SK-N-DZ (cell line): ENCODE measurements at regions not wholly inside any gene's neighbourhood (a gene's known extent, or its start where the extent isn't known, plus 50 kb on each side); places are given as distances from the start of the nearest gene placed in this dataset.
A peak's percentile ranks its signal among the peaks of the same experiment; 100 is the strongest.

Experiments used
- DNase-seq: peaks from one replicate; pipeline ENCODE4 v3.0.0-alpha.2; 2015; ENCODE audit warnings: low spot score

DNA sequence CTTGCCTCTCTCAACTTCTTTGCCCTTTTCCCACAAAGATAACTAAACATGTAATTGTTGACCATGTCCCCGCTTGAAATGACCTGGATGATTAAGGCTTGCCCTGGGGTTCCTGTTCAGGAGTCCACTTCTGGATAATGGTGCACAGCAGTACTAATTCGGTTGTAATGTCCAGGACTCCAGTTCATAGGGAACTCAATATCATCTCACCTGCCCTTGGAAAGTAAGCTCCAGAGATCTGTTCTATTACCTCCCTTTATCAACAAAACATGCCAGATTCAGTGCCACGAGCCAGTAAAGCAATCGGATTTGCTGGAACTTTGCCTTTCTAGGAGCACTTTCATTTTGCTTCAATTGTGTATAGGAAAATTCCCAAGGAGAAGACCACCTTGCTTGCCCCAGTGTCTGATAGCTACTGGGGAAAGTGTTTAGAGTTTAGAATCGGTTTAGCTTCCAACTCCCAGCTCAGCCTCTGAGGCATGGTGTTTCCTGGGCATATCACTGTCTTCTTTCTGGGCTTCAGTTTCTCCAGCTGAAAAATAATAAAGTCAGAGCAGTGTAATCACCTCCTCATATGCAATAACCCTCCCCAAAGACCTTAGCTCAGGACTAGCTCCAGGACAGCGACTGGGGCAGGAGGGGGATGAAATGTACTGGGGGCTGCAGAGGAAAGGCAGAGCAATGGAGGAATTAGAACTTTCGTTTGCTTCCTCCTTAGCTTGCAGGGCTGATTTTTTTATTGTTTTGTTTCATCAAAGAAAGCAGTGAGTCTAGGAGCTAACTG lies 162.6 kb upstream of the CYRIA start:
- no peak for DNase-seq

DNA sequence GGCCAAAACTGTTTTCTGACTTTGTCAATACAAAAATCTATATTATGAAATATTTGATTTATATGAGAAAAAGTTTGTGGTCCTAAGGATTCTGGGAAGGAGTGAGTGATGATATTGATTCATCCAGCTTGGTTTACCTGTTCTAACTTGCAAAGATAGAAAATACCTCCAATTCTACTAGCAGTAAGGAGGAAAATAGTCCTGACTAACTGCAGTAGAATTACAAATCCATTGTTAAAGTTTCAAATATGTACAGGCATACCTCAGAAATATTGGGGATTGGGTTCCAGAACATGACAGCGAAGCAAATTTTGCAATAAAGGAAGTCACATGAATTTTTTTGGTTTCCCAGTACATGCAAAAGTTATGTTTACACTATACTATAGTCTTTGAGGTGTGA lies 158.8 kb upstream of the CYRIA start:
- DNase-seq = no peak

DNA sequence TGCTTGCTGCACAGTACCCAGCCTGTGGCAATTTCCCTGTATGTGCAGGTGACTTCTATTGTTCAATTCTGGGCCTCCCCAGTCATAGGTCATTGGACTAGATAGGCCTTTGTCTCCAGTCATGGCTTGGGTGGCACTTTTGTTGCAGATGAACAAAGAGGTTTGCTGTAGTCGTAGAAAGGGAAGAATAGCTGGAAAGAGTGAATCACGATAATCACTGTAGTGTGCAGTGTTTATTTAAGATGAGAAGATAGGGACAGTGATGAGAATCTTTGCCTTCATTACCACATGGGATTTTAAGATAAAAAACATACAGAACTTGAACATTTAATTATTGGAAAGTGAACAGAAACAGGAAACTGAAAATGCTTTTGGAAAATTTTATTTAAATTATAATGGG lies 156.1 kb upstream of the CYRIA start:
- peak; percentile 14 for DNase-seq

DNA sequence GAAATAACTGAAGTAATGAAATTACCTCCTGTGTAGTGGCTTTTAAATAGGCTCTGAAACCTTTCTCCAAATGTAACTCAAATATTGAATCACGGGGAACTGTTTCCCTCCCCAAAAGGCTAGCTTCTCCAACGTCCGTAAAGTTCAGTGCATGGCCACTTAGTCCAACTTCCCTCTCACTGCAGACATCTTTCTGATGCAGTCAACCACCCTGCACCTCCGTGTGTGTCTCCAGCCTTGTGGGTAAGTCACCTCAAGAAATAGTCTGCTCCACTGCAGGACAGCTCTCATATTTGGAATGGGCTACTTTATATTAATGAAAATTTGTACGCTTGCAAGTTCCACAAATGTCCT lies 152.5 kb upstream of the CYRIA start:
- DNase-seq = no peak

DNA sequence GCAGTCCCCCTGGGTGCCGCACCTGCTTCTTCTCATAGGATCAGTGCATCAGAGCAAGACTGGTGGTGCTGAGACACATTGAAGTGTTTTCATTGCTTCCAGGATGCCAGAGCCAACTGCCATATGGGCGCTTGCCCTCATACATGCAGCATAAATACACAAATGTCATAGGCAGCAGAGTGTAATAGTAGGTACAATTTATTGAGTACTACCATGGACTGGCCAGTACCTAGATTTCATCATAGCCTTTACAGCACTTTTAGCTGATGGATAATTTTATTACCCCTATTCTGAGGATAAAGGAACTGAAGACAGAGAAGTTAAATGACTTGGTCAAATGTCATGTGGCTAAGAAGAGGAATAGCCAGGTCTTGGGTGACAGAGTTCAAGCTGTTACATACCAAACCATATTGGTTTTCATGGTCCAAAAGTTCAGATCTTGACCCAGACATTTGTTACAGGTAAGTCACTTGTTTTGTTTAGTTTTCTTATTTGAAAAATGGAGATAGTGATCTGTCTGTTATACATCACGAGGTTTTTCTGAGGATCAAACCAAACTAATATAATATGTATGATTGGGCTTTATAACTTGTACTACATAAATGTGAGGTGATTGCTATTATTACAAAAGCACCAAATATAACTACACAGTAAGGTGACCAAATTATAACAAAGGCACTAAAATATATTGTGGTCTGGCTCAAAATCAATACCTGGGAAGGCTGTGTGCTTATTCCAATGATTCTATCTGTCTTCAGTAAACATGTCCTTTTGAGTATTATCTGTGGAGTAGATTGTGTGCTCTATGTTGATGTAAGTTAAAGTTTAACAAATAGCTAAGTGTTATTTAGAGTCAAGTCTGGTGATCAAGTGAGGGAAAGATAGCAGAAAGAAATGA lies 151.9 kb upstream of the CYRIA start:
- no peak for DNase-seq

DNA sequence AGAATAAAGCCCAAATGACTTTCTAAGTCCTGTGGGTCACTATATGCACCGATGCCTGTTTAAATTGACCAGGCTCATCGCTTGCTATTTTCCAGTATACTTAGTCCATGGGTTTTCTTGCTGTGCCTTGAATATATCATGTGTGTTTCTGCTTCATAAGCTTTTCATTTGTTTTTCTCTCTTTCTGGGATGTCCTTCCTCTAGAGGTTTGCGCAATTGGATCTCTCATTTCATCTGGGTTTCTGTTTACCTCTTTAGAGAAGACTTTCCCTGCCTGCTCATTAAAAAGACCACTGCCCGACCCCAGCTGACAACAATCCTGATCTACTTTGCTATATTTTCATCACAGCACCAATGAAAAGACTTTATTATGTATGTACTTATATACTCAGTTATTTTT lies 150.9 kb upstream of the CYRIA start:
- no peak for DNase-seq

DNA sequence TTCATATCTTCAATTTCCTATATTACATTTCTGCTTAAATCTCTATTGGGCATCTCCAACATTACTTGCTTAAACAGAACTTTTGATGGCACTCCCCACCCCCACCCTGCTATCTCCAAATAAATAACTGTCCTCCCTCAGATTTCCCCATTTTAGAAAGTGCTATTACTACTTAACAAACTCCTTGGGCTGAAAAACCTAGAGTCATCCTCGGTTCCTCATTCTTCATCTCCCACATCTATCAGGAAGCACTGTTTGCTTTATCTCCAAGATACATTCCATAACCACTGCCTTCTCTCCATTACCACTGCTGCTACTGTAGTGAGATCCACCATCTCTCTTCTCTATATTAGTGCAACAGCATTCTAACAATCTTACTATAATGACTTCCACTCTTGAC lies 150.4 kb upstream of the CYRIA start:
- DNase-seq = no peak

DNA sequence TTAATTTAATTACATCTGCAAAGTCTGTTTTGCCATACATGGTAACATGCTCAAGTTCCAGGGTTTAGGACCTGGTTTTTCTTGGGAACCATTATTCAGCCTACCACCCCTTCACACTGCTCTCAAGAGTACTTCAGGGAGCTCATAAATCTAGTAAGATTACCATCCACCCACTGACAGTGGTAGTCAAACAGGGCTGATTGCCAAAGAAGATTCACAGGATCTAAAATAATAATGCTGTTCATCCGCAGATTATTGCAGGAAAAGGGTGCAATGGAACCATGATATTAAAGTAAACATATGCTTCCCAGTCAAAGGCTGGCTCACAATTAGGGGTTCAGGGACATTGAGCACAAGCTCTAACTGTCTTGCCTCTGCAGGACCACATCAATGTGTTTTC lies 148.0 kb upstream of the CYRIA start:
- peak; percentile 34 for DNase-seq

DNA sequence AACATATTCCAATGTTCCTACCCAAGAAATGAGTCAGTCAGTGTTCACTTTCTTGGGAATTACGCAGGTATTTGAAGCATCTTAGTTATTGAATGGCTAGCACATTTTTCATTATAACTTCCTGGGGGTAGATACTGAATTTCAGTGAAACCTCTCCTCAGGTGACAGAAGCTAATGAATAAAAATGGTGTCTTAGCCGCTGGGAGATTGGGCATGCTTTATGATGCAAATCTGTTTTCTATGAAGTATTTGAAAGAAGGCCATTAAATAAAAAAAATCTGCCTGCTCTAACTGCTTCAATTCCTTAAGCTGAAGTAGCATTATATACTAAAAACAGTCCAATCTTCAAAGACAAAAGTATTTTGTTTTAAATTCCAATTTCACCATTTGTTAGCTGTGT lies 132.8 kb upstream of the CYRIA start:
- no peak for DNase-seq

DNA sequence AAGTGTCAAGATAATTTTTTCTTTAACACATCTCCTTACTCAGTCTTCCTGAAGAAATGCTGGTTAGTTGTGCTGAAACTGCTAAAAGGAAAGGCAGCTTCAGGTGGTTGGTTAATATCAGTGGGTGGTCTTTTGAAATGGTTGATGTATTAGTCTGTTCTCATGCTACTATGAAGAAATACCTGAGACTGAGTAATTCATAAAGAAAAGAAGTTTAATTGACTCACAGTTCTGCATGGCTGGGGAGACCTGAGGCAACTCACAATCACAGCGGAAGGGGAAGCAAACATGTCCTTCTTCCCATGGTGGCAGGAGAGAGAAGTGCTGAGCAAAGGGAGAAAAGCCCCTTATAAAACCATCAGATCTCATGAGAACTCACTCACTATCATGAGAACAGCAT lies 125.9 kb upstream of the CYRIA start:
- no peak for DNase-seq

DNA sequence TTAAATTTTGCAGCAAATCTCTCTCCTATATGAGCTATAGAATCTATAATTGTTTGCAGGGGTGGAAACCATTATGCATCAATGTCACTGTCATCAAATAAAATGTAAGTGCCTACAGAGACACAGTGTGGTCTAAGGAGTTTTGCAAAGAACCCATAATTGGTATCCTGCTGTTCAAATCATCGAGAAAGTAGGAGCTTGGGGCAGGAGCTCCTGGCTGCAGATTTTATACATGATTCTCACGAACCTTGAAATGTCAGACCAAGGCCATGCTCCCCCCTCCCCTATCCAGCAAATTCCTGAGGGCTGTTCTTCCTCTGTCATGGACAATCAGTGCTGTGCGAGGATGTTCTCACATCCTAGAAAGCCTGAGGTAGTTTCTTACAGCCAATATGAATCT lies 119.5 kb upstream of the CYRIA start:
- no peak for DNase-seq

DNA sequence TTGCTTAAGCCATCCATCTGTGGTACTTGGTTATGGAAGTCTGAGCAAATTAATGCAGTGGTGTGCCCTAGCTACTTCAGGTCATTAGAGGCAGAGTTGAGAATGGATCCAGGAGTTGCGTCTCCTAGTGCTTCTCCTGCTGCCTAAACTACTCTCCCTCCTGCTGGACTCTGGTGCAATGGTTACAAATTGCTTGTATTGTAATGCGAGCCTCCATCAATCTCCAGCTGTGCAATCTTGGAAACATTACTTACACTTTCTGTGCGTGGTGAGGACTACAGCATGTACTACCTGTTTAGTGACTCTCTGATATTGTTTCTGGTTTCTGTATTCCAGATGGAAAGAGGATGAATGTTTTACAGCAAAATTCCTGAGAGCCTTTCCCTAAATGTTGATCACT lies 119.0 kb upstream of the CYRIA start:
- no peak for DNase-seq

DNA sequence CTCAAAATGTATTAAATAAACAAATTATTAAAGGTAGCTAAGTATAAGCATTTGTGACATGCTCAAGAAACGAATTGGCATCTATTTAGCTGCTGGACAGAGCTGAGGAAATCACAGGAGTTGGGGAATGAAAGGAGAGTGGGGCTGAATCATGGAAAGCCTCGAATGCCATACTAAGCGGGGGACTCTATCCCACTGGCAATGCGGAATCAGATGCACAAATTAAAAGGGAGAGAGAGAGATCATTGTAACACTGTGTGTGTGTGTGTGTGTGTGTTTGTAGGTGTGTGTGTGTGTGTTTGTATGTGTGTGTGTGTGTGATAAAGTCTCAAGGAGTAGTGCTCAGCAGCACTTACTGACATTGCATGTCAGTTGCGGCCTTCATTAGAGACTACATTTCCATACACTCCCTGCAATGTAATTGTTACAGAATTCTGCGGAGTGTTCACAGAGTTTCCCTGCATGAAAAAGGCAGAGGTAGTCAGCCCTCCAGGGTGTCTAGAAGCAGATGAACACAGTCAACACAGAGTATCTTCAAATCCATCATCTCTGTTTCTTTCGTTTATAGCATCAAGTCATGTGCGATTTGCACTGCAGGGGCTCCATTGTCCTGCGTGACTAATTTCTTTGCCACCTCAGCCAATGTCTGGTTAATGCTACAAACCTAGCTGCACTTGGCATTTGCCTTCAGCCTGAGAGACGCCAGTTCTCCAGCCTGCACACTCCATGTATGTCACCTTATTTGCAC lies 111.7 kb upstream of the CYRIA start:
- no peak for DNase-seq

DNA sequence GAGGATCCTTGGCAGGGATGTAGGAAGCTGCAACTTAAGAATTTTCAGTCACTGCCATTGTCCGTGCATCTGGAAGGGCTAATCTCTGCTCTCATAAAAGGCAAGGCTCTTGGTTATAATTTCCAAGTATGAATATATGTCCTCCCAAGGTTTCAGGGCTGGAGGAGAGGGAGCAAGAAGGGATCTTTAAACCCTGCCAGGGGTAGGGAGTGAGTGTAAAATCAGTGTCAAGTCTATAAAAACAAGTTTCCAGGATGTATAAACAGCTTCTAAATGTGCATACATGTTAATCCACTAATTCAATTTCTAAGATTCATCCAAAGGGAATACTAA lies 110.2 kb upstream of the CYRIA start:
- no peak for DNase-seq

DNA sequence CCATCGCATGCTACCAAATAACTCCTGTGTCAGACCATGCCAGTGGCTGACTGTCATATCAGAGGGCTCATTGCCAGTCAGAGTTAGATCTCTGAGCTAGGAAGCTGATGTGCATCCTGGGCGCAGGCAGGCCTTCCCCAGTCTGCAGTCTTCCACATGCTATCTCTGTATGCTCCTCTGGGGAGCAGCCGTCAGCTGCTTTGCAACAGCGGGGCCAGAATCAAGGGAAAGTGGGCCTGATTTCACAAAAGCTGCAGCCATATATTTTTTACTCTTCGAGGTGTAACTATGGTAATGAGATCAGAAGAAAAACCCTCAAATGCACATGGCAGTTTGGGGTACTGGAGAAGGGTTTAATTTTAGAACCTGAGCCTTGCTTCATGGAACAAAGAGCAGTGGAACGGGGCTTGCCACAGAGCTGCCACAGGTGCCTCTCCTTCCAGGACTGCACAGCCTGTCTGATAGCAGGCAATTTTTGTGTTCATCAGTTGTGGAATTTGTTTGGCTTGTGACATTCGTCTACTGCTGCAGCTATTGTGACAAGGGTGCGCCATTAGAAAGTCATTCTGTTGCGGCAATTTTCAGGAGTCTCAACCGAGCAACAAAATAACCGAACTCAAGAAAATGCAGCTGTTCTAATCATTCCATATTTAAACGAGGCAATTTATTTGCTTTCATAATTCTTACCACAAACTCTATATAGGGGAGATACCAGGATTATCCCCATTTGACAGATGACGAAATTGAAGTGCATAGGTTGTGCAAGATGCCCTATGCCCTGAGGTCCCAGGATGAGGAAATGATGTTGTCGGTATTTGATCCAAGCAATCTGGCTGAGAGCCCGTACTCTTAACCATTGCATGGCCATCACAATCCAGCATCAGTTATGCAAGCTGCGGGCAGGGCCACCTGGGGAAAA lies 109.6 kb upstream of the CYRIA start:
- DNase-seq = peak; percentile 60

DNA sequence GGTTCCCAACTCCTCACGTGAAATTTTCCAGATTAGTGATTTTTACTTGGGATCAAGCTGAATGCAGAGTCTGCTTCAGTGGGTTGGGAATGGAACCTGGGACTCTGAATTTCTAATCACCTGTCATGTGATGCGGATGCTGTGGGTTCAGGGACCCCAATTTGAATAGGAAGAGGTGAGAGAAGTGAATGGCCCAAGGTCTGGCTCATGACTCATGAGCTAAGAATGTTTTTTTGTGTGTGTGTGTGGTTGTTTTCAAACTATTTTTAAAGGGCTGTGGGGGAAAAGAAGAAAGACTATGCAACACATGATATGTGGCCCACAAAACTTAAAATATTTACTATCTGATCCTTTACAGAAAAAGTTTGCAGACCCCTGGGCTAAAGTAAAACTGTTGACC lies 108.5 kb upstream of the CYRIA start:
- DNase-seq = no peak

DNA sequence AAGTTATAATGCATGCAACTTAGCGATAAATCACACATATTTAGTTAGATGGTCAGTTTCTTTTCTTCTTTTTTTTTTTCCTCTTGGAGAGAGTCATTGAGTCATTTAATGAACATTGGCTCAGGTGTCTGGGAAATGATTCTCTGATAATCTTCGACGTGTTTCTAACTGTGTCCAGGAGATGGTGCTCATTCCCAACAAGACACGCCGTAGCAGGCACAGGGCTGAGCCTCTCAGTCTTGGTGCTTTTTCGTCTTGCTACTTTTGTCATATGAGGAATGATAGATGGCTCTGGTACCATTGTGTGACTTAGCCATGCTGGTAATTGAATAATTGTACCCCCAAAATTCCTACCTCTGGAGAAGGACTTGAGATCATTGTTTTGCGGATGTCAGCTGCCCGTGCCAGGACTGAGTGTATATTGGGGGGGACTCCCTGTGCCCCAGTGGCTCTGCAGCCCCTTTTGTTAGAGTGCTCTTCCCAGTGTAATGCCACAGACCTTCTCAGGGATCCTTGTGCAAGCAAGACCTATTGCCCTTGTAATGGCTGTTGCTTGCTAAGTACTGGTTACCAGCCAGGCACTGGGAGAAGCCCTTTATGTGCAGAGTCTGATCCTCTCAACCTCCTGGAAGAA lies 107.6 kb upstream of the CYRIA start:
- peak; percentile 63 for DNase-seq

DNA sequence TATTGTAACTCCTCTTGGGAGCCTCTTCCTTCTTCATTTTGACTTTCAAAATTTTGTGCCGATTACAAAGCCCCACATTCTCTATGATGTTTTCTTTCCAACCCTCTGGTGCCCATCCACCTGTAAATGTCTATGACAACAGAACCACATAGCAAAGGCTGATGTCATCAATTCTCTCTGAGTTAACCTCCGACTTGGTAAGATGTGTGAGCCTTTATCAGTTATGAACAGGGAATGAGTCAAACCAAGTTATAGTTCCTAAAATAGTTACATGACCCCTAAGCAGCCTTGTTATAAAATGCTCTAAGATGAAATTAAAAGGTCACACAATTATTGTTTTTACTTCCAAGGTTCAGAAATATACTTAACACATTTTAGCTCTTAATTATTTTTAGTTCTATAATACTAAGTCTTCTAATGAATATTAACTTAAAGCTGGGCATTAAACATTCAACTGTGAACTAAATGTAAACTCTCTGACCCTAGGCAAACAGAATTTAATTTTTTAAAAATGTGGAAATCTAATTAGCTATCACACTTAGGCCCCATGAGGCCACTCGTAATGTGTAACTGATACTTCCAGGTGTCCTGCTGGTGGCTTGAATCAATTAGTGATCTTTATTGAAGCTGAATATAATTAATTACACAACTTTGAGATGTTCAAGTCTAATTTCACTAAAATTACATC lies 102.3 kb upstream of the CYRIA start:
- no peak for DNase-seq

DNA sequence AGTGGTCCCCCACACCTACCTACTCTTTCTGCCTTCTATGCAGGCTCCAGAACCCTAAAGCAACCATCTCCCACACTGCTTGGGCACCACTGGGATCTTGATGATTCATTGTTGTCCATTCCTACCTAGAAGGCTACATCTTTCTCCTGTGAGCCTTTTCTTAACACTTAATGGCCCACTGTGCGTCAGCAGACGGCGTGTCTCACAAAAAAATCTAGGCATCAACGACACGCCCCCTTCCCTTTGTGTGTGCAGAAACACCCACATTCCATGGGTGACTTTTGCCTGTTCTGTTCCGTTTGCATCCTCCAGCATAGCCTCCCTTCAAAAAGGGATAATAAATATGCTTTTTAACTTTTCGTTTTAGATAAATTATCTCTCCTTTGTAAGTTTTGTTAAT lies 99.7 kb upstream of the CYRIA start:
- DNase-seq = no peak

DNA sequence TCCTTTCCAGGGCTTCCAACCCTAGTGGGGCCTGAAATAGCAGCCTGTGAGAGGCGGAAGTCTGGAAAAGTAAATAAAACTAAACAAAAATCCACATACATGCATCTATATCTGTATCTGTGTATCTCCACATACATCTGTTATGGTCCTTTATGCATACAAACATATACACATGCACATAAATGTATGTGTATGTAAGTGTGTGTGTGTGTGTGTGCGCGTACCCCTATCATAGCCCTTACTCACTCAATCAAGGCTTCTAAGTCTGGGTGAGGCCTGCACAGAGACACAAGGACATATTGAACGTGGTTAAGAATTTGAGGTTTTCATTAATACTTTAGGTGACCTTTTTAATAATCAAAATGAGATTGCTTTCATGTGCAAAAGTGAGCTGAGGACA lies 98.9 kb upstream of the CYRIA start:
- DNase-seq = no peak
